PC-3 (cell line): ENCODE measurements at regions not wholly inside any gene's neighbourhood (a gene's known extent, or its start where the extent isn't known, plus 50 kb on each side); places are given as distances from the start of the nearest gene placed in this dataset.

Experiments used
- ATAC-seq: fragments of 200-7000 bp; cut with Tn5 transposase; 2 replicates; pipeline ENCODE4 v1.9.1; 2020; ENCODE audit warnings: mild to moderate bottlenecking, moderate library complexity
- BruUV-seq: library from RNA; stranded (reverse); fragments of 400-500 nt; replicated peaks from 2 replicates; lab custom pipeline; 2021; lab: Mats Ljungman, UMichigan
- CTCF ChIA-PET: fragments of 300-600 bp; sonication (Branson Sonifier 250); formaldehyde crosslinking; loops from one replicate; lab custom pipeline; 2022; ENCODE audit warnings: antibody characterized with exemption; lab: Charles Lee
- POLR2A ChIA-PET: fragments of 300-600 bp; sonication (Branson Sonifier 250); formaldehyde crosslinking; loops from one replicate; lab custom pipeline; 2022; ENCODE audit warnings: antibody characterized with exemption; ENCODE audit not compliant: unreplicated experiment; lab: Charles Lee
- DNase-seq: peaks from one replicate; pipeline ENCODE4 v3.0.0-alpha.2; 2015
- H2AFZ ChIP-seq: fragments of 300-600 bp; sonication (generic); 2 replicates; pipeline ENCODE4 v1.6.0; 2016; ENCODE audit warnings: antibody characterized with exemption, low read length
- H3F3A ChIP-seq: fragments of 300-600 bp; sonication (generic); one replicate; pipeline ENCODE4 v1.6.0; 2017; ENCODE audit warnings: antibody characterized with exemption, low read length, control low read depth, mild to moderate bottlenecking; ENCODE audit not compliant: unreplicated experiment
- H3K27ac ChIP-seq: fragments of 300-600 bp; sonication (generic); 2 replicates; pipeline ENCODE4 v1.5.1; 2016; ENCODE audit warnings: mild to moderate bottlenecking, low read length
- H3K27me3 ChIP-seq: fragments of 300-600 bp; sonication (generic); 2 replicates; pipeline ENCODE4 v1.6.1; 2016; ENCODE audit warnings: low read length, mixed read lengths
- H3K36me3 ChIP-seq: fragments of 300-600 bp; sonication (generic); 2 replicates; pipeline ENCODE4 v1.6.1; 2016; ENCODE audit warnings: low read depth, mixed run types, low read length, mixed read lengths
- H3K4me1 ChIP-seq: fragments of 300-600 bp; sonication (generic); 2 replicates; pipeline ENCODE4 v1.5.1; 2016; ENCODE audit warnings: low read length; ENCODE audit not compliant: insufficient read depth
- H3K4me2 ChIP-seq: fragments of 300-600 bp; sonication (generic); 2 replicates; pipeline ENCODE4 v1.6.0; 2016; ENCODE audit warnings: low read length
- H3K4me3 ChIP-seq: fragments of 300-600 bp; sonication (generic); 2 replicates; pipeline ENCODE4 v1.5.1; 2016; ENCODE audit warnings: mild to moderate bottlenecking, low read length, mixed read lengths
- H3K79me2 ChIP-seq: fragments of 300-600 bp; sonication (generic); 2 replicates; pipeline ENCODE4 v1.6.1; 2017; ENCODE audit warnings: low read length, mixed read lengths
- H3K9ac ChIP-seq: fragments of 300-600 bp; sonication (generic); 2 replicates; pipeline ENCODE4 v1.6.0; 2016; ENCODE audit warnings: mild to moderate bottlenecking, low read length
- H3K9me2 ChIP-seq: fragments of 300-600 bp; sonication (generic); replicated peaks from 2 replicates; pipeline ENCODE4 v1.6.1; 2016; ENCODE audit warnings: mixed run types, low read length, mixed read lengths
- H3K9me3 ChIP-seq: fragments of 300-600 bp; sonication (generic); 2 replicates; pipeline ENCODE4 v1.6.1; 2016; ENCODE audit warnings: low read length, mixed read lengths
- H4K20me1 ChIP-seq: fragments of 300-600 bp; sonication (generic); 2 replicates; pipeline ENCODE4 v1.6.1; 2016; ENCODE audit warnings: low read length, mixed read lengths
- CTCF ChIP-seq: fragments of 300-600 bp; sonication (generic); conservative IDR thresholded peaks from 2 replicates; pipeline ENCODE4 v1.5.1; 2017; ENCODE audit warnings: antibody characterized with exemption, low read depth, mild to moderate bottlenecking, low read length
- EZH2 ChIP-seq: fragments of 300-600 bp; sonication (generic); IDR thresholded peaks from one replicate; pipeline ENCODE4 v1.6.1; 2017; ENCODE audit warnings: antibody characterized with exemption, mild to moderate bottlenecking, low read length; ENCODE audit not compliant: unreplicated experiment
- EZH2phosphoT487 ChIP-seq: fragments of 300-600 bp; sonication (generic); IDR thresholded peaks from 2 replicates; pipeline ENCODE4 v1.6.1; 2018; ENCODE audit warnings: mild to moderate bottlenecking, antibody characterized with exemption, low read length, borderline replicate concordance
- intact Hi-C: fragments of 100-400 bp; cut with micrococcal nuclease; formaldehyde crosslinking; loops from 2 replicates; pipeline ENCODE4 v1.9.0; 2023

- CTCF ChIA-PET: no interaction called here
- Histone ChIP-seq H3K4me3 (no peak overlapping the region), H3K79me2 (no peaks in the 10 kb centered on the region), H3K4me2 (no peak overlapping the region), H3K9me3 (no peaks in the 10 kb centered on the region), H2AFZ (no peak overlapping the region), H3K36me3 (no peaks in the 10 kb centered on the region), H3K27me3 (no peaks in the 10 kb centered on the region), H3F3A (no peaks in the 10 kb centered on the region), H3K9ac (no peak overlapping the region), H3K9me2 (no peaks in the 10 kb centered on the region), H4K20me1 (no peaks in the 10 kb centered on the region), H3K4me1 (peaks cover 11% of the 10 kb centered on the region), H3K27ac (no peak overlapping the region)
- intact Hi-C loops: no loop called here
- TF ChIP-seq CTCF (no peak), EZH2phosphoT487 (no peak), EZH2 (no peak)
- no TSS peak for BruUV-seq
- ATAC-seq (no peak), DNase-seq (no peak)
- POLR2A ChIA-PET: no interaction called here
Measured at GRCh38 chr2:226158229-226158628, 641.4 kb downstream of the IRS1 start.

- BruUV-seq: no TSS peak
- Histone ChIP-seq H3K27me3 (no peaks in the 10 kb centered on the region), H3K9me3 (no peaks in the 10 kb centered on the region), H4K20me1 (no peaks in the 10 kb centered on the region), H3K4me1 (peaks cover 10% of the 10 kb centered on the region), H3K9ac (no peak overlapping the region), H3K9me2 (no peaks in the 10 kb centered on the region), H3K4me3 (no peak overlapping the region), H3K36me3 (no peaks in the 10 kb centered on the region), H2AFZ (no peak overlapping the region), H3F3A (no peaks in the 10 kb centered on the region), H3K79me2 (no peaks in the 10 kb centered on the region), H3K27ac (no peak overlapping the region), H3K4me2 (no peak overlapping the region)
- TF ChIP-seq EZH2: no peak
- ATAC-seq (no peak), DNase-seq (no peak)
- ChIA-PET POLR2A (no interaction called here), CTCF (no interaction called here)
- intact Hi-C loops: no loop called here
Measured at GRCh38 chr2:226155093-226155875, 644.3 kb downstream of the IRS1 start.

GRCh38 chr2:226154610-226155009, 645.0 kb downstream of the IRS1 start:
- H3K4me2 ChIP-seq: no peak overlapping the region
- H4K20me1 ChIP-seq: no peaks in the 10 kb centered on the region
- TF ChIP-seq CTCF (no peak), EZH2phosphoT487 (no peak), EZH2 (no peak)
- no peak overlapping the region for H3K27ac ChIP-seq
- no peaks in the 10 kb centered on the region for H3K27me3 ChIP-seq
- intact Hi-C loops: no loop called here
- no peaks in the 10 kb centered on the region for H3K9me2 ChIP-seq
- POLR2A ChIA-PET: no interaction called here
- H2AFZ ChIP-seq: no peak overlapping the region
- DNase-seq (no peak), ATAC-seq (no peak)
- peaks cover 4% of the 10 kb centered on the region; the same call in 1 of the 2 replicates for H3K4me1 ChIP-seq
- no peak overlapping the region for H3K4me3 ChIP-seq
- H3K9ac ChIP-seq: no peak overlapping the region
- no TSS peak for BruUV-seq
- H3F3A ChIP-seq: no peaks in the 10 kb centered on the region
- H3K9me3 ChIP-seq: no peaks in the 10 kb centered on the region
- CTCF ChIA-PET: no interaction called here
- H3K79me2 ChIP-seq: no peaks in the 10 kb centered on the region
- H3K36me3 ChIP-seq: no peaks in the 10 kb centered on the region
